AG08395 (cell line): ENCODE measurements at regions not wholly inside any gene's neighbourhood (a gene's known extent, or its start where the extent isn't known, plus 50 kb on each side); places are given as distances from the start of the nearest gene placed in this dataset.
A peak's percentile ranks its signal among the peaks of the same experiment; 100 is the strongest.

Source experiments
- DNase-seq: peaks from one replicate; pipeline ENCODE4 v3.0.0; 2012; ENCODE audit warnings: mixed read lengths, low spot score

DNA sequence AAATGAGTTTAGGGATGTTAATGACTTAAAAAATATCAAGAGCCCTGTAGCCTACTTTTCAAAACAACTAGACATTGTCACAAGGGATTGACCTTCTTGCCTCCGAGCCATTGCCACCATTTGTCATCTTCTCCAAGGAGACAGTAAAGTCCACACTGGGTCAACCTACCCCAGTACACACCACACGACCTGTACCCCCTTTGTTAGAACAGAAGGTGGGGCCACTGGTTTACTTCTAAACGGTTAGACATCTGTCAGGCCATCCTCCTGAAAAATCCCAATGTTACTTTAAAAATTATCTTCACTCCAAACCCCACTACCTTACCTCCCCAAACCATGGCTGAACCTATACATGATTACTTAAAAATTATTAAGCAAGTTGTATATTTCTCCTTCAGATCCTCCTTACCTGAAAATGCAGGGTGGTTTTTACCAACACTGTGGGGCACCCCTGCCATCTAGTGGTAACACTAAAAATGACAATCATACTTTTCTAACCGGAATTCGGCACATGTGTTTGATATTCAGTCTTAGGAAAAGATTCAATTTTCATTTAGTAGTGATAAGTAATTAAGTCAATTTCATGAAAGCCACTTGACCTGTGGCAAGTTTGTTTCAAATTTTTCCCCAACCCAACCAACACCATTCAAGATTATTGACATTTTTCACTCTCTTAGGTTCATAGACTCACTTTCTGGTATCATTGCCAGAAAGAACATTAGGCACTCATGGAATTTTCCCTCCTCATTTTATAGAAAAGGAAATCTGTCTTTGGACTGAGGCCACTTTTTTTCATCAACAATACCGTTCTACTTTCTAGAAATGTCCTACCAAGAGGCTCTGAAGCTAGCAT is 265.3 kb upstream of the PKDCC start:
- peak; percentile 59 for DNase-seq

- DNase-seq, result no peak
Measured at GRCh38 chr2:41784496-41784895, 263.3 kb upstream of the PKDCC start.

DNA sequence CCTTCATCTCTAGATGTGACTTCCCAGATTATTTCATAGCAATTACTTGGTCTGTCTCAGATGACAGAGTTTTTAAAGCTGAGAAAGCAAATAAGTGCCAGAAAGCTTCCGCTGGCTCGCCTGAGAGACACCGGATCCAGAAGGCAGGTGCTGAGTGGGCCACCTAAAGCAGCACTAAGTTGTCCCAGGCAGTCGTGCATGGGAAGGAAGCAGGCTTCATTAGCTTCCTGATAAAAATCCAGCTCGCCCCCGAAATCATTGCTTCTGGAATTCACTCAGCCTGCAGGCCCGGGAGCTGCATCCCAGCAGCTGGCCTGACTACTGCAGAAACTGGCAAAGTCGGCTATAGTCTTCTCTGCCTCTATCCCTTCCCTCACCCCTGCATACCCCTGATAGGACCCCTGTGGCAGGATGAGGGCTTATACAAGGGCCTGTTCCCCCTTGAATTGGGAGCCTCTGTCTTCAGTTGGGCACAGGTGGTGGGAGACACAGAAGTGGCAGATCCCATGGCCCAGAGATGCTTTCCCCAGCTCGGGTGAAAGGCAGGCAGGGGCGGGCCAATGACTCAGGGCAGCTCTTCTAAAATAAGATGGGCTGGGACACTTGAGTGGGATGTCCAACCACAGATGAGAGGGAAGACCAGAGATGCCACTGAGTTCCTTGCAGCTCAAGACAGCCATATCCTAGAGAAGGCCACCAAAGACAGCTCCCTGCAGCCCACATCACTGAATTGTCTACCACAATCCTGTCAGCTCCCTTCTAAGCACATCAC is 262.4 kb upstream of the PKDCC start:
- no peak for DNase-seq

GRCh38 chr2:41791523-41791922 is 256.3 kb upstream of the PKDCC start:
- DNase-seq, result peak; percentile 24

DNA sequence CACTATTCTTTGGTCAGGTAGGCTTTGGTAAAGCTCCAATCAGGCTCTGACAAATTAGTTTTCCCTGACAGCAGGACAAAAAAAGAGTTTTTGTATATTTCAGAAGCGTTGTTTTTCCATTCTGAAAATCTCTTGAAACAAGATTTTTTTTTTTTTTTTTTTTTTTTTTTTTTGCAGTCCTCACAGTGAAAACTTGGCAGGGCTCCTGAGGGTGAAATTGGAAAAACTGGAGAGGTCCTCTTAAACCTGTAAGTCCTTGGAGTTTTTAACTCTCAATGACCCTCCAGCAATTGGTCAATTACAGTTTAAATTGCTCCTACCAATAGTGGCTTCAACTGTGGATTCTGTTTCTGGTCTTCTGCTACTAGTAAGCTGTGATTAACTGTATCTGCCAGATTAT is 244.5 kb upstream of the PKDCC start:
- no peak for DNase-seq

DNA sequence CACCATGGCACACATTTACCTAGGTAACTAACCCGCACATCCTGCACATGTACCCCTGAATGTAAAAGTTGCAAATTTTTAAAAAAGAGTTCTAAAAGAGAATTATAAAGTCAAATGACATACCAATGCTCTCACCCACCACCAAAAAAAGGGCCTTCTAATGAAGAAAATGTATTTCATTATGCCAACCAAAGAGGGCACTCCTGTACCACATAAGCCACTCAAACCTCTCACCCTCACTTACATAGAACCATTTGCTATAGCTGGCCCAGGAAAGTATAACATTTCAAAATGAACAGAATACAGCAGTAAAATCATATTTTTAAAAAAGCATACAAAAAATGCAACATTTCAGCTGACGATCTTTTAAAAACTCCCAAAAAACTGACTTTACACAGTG is 241.5 kb upstream of the PKDCC start:
- no peak for DNase-seq

DNA sequence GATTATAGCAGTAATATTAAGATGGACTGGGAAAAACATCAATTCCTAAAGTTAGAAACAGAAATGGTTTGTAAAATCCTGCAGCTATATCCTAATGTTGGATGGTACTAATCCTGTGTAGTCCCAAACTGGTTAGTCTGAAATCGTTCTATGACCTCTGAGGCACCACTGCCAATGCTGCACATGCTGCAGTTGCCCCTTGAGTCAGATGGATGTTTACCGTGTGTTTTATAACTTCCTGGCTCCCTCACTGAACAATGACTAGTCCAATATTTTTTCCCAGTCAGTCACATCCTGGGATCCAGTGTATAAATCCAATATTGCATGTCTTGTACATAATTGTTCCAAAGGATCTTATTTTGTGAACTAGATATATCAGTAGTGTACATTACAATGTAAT is 226.7 kb upstream of the PKDCC start:
- no peak for DNase-seq

DNA sequence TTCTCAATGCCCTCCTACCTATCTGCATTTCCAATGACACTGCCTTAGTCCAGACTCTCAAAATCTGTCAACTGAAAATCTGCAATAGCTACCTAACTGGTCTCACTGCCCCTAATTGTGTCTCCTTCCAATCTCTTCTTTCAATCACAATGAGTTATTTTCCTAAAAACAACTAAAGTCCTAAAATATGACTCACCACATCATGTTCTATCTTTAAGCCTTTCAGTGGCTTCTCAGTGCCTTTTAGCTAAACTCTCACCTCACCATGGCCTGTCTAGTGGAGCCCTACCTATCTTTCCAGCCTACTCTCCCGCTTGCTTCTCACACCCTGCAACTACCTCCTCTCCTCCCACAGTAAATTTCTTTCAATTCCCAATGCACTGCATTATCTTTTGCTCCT is 220.9 kb upstream of the PKDCC start:
- DNase-seq, result no peak

DNA sequence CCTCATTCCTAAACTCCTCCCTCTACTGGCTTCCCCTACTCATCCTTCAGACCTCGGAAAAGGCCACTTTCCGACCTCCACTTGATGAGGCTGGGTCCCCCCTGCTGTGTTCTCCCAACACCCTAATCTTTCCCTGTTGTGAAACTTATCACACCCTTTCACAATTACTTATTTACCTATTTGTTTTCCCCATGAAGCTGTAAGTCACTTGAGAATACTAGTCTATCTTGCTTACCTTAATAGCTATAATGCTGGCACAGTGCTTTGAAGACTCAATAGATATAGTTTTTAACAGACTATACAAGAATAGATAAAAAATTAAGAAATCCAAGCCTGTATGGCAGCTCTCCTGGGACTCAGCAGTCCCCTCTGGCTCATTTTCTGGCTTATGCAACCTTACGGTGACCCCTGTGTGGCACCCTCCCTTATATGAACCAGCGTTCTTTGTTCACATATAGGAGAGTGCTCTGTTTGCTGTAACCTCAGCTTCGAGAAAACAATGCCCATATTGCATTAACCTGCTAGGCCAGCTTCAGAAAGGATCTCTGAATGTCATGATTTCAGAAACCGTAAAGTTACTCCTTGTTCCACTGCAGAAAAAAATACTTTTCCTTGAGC is 220.4 kb upstream of the PKDCC start:
- DNase-seq, result no peak

- no peak for DNase-seq
Measured at GRCh38 chr2:41828052-41828643, 219.7 kb upstream of the PKDCC start.

- DNase-seq, result no peak
Measured at GRCh38 chr2:41829052-41829451, 218.8 kb upstream of the PKDCC start.

GRCh38 chr2:41830600-41830999 is 217.2 kb upstream of the PKDCC start:
- no peak for DNase-seq

GRCh38 chr2:41832218-41832617 is 215.6 kb upstream of the PKDCC start:
- DNase-seq, result no peak

DNA sequence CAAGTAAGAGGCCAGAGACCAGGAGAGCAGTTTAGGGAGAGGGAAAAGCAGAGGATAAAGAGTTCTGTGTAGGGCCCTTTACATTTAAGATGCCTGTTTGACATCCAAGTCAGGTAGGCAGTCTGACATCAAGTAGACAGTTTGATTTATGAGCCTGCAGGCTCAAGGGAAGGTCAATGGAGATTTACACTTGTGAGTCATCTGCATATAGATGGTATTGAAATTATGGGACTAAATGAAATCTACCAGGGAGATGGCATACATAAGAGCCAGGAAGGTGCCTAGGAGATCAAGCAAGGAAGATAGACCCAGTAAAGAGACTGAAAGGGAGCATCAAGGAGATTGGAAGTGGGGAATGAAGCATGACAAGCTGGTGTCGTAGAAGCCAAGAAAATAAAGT is 212.4 kb upstream of the PKDCC start:
- DNase-seq, result no peak

DNA sequence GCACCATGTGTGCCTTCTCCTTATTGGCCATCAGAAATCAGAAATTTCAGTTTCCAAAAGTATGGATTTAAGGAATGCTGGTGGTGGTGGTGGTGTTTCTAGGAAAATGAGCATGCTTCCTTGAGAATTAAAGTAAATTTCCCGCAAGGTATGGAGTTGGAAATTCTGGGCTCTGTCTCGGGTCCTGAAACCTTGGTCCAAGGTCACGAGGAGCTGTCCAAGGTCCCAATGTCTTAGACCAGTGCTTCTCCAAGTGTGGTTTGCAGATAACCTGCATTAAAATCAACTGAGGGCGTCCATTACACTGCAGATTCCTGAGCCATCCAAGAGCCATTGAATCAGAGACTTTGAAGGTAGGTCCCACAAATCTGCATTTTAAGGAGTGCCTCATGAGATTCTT is 210.9 kb upstream of the PKDCC start:
- peak; percentile 45 for DNase-seq

DNA sequence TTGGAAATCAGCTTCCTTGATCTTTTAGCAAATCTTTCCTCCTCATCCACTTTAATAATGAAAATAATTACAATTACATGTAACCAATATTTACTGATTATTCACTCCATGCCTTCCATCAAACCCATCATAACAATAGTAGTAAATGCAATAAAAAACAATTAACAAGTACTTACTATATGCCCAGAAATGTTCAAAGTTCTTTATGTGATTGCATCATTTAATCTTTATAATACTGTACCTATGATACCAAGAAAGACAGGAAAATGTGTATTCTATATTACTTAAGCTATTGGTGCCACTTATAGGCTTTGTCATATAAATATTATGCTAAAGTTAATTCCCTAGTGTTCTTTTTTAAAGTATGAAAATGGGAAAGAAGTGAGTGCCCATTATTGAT is 210.2 kb upstream of the PKDCC start:
- DNase-seq, result no peak

GRCh38 chr2:41840702-41841551 is 206.9 kb upstream of the PKDCC start:
- peak; percentile 98 for DNase-seq

GRCh38 chr2:41846962-41847361 is 200.9 kb upstream of the PKDCC start:
- DNase-seq, result no peak

DNA sequence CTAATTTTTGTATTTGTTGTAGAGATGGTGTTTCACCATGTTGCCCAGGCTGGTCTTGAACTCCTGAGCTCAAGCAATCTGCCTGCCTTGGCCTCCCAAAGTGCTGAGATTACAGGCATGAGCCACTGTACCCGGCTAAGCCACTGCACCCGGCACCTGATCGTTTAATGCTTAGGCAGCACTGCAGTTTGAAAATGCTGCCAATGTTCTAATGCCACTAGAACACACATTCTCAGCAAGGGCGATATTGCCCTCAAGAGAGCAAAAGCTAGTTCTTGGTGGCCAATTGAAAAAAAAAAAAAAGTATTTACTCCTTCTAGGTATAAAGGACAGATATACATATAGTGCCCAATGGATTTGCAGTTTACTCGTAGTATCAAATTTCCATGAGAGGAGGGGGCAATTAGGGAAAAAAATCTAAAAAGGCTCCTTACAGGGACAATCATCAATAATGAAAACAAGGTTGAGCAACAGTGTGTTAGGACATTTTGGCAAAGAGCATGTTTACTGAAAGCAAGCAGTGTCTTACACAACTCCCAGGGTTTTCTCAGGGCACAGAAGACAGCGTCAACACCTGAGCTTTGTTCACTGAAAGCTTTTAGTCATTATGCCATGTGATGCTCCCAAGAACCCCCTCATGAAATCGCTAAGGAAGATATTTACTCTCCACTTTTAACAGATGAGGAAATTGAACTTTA is 199.9 kb upstream of the PKDCC start:
- no peak for DNase-seq

GRCh38 chr2:41851554-41851953 is 196.3 kb upstream of the PKDCC start:
- DNase-seq, result no peak
